K562 (cell line): ENCODE measurements at regions not wholly inside any gene's neighbourhood (a gene's known extent, or its start where the extent isn't known, plus 50 kb on each side); places are given as distances from the start of the nearest gene placed in this dataset.

Source experiments
- ATAC-seq: fragments of 200-7000 bp; cut with Tn5 transposase; 3 replicates; pipeline ENCODE4 v1.9.1; 2020; ENCODE audit warnings: moderate library complexity
- BruUV-seq: library from RNA; stranded (reverse); fragments of 400-500 nt; replicated peaks from 2 replicates; lab custom pipeline; 2021; lab: Mats Ljungman, UMichigan
- CTCF ChIA-PET: fragments of 300-600 bp; formaldehyde crosslinking; extraction: SDS; loops from one replicate; lab custom pipeline; 2021; ENCODE audit warnings: low intra/inter-chr PET ratio; lab: Yijun Ruan, JAX
- POLR2A ChIA-PET: fragments of 300-600, 350-650 bp; sonication (Branson Sonifier 250); formaldehyde crosslinking; extraction: SDS; loops from one replicate; lab custom pipeline; 2021; ENCODE audit warnings: antibody characterized with exemption, inconsistent platforms; lab: Yijun Ruan, JAX
- DNase-seq, 4 experiments: peaks; one replicate each; pipeline versions ENCODE4 v3.0.0 to v3.0.0-alpha.2; 2011 to 2018; ENCODE audit warnings: low spot score in 3 of 4, mixed read lengths in 3 of 4; ENCODE audit errors: extremely low read depth in 1 of 4
- FAIRE-seq: peaks from 2 replicates; lab custom pipeline; 2011; peaks lifted over from hg19 to GRCh38; lab: Jason Lieb, UNC
- H2AFZ ChIP-seq: 2 replicates; pipeline ENCODE4 v1.6.0; 2011; ENCODE audit warnings: low read depth, low read length, control low read depth, inconsistent platforms
- H3K27ac ChIP-seq: fragments of 200-600 bp; 3 replicates; pipeline ENCODE4 v1.8.0; 2011; ENCODE audit warnings: low read depth, mild to moderate bottlenecking, control low read depth, inconsistent platforms, low read length, moderate library complexity, mixed read lengths; ENCODE audit errors: extremely low read depth
- H3K27me3 ChIP-seq, 2 experiments: fragments of 300-600 bp in 1 of 2; 2 replicates in 1 of 2; 3 replicates in 1 of 2; pipeline versions ENCODE4 v1.6.0 to v1.8.0; 2011; ENCODE audit warnings: inconsistent platforms in 2 of 2, low read length in 2 of 2, mild to moderate bottlenecking in 1 of 2, mixed read lengths in 1 of 2, moderate library complexity in 1 of 2; ENCODE audit not compliant: control insufficient read depth in 2 of 2, insufficient read depth in 2 of 2
- H3K36me3 ChIP-seq: fragments of 300-600 bp; 3 replicates; pipeline ENCODE4 v1.8.0; 2011; ENCODE audit warnings: mild to moderate bottlenecking, low read length, inconsistent platforms; ENCODE audit not compliant: control insufficient read depth, insufficient read depth
- H3K4me1 ChIP-seq, 2 experiments: fragments of 200-600 bp in 1 of 2; replicated peaks in 1 of 2; 2 replicates in 1 of 2; 3 replicates in 1 of 2; pipeline versions ENCODE4 v1.5.1 to v1.8.0; 2011; ENCODE audit warnings: inconsistent platforms in 2 of 2, low read length in 2 of 2, mild to moderate bottlenecking in 1 of 2, mixed read lengths in 1 of 2, moderate library complexity in 1 of 2; ENCODE audit not compliant: control insufficient read depth in 2 of 2, insufficient read depth in 2 of 2
- H3K4me2 ChIP-seq: 2 replicates; pipeline ENCODE4 v1.6.1; 2011; ENCODE audit warnings: low read length, control low read depth, inconsistent platforms, mixed read lengths; ENCODE audit not compliant: insufficient read depth
- H3K4me3 ChIP-seq: fragments of 200-600 bp; sonication (generic), shearing (Covaris generic); 2 replicates; pipeline ENCODE4 v1.5.1; 2016; ENCODE audit warnings: control low read depth, inconsistent platforms
- H3K79me2 ChIP-seq: fragments of 200-600 bp; 3 replicates; pipeline ENCODE4 v1.8.0; 2011; ENCODE audit warnings: low read length, inconsistent platforms; ENCODE audit not compliant: control insufficient read depth, insufficient read depth
- H3K9ac ChIP-seq, 2 experiments: 2 replicates each; pipeline versions ENCODE4 v1.6.0 to v1.6.1; 2011; ENCODE audit warnings: low read depth in 2 of 2, low read length in 2 of 2, control low read depth in 1 of 2, inconsistent platforms in 1 of 2, mild to moderate bottlenecking in 1 of 2, mixed read lengths in 1 of 2; ENCODE audit not compliant: insufficient read depth in 1 of 2
- H3K9me1 ChIP-seq: one replicate; pipeline ENCODE4 v1.6.0; 2011; ENCODE audit warnings: inconsistent platforms, mild to moderate bottlenecking, low read length, moderate library complexity; ENCODE audit not compliant: control insufficient read depth, insufficient read depth
- H3K9me3 ChIP-seq: replicated peaks from 2 replicates; pipeline ENCODE4 v1.5.1; 2011; ENCODE audit warnings: low read depth, low read length, inconsistent platforms; ENCODE audit not compliant: control insufficient read depth, insufficient read depth
- H4K20me1 ChIP-seq: replicated peaks from 2 replicates; pipeline ENCODE4 v1.6.1; 2011; ENCODE audit warnings: low read length, inconsistent platforms, mixed read lengths; ENCODE audit not compliant: control insufficient read depth, insufficient read depth
- CHD2 ChIP-seq: IDR thresholded peaks from 2 replicates; pipeline ENCODE4 v1.6.1; 2011; ENCODE audit warnings: low read depth, low read length
- GATAD2A ChIP-seq: fragments of 450-650 bp; IDR thresholded peaks from 2 replicates; pipeline ENCODE4 v1.6.1; 2017
- HDAC3 ChIP-seq: fragments of 450-650 bp; IDR thresholded peaks from 2 replicates; pipeline ENCODE4 v1.6.1; 2018; ENCODE audit warnings: borderline replicate concordance, mild to moderate bottlenecking, moderate library complexity; ENCODE audit not compliant: partially characterized antibody
- HMGN3 ChIP-seq: IDR thresholded peaks from 2 replicates; pipeline ENCODE4 v1.6.1; 2011; ENCODE audit warnings: borderline replicate concordance, low read depth, mild to moderate bottlenecking, mixed read lengths, low read length; ENCODE audit not compliant: insufficient read length; ENCODE audit errors: extremely low read depth
- HOXB6 ChIP-seq: fragments of 250-450 bp; sonication (Bioruptor Pico); IDR thresholded peaks from 2 replicates; pipeline ENCODE4 v1.5.1; 2022; ENCODE audit warnings: mild to moderate bottlenecking, borderline replicate concordance
- POLR2A ChIP-seq: fragments of 450-650 bp; conservative IDR thresholded peaks from 2 replicates; pipeline ENCODE4 v1.6.1; 2016
- TBL1XR1 ChIP-seq, 2 experiments: IDR thresholded peaks; 2 replicates each; pipeline ENCODE4 v1.6.1; 2012; ENCODE audit warnings: improper control_type of control experiment in 2 of 2, low read length in 2 of 2, mild to moderate bottlenecking in 1 of 2
- TSC22D4 ChIP-seq: fragments of 450-650 bp; IDR thresholded peaks from 2 replicates; pipeline ENCODE4 v1.6.1; 2016; ENCODE audit warnings: missing genetic modification characterization, missing biosample characterization, control low read depth
- ZNF668 ChIP-seq: fragments of 250-450 bp; sonication (Bioruptor Pico); IDR thresholded peaks from 2 replicates; pipeline ENCODE4 v1.8.0; 2022; ENCODE audit warnings: mild to moderate bottlenecking, inconsistent platforms
- ZNF785 ChIP-seq: fragments of 250-450 bp; sonication (Bioruptor Pico); IDR thresholded peaks from 2 replicates; pipeline ENCODE4 v1.4.0; 2020; ENCODE audit warnings: mild to moderate bottlenecking
- WGBS: fragments of 100-300 bp; shearing (Covaris generic); methylation state at CpG from one replicate; pipeline ENCODE4 v1.1.6; 2016; ENCODE audit warnings: low coverage, mixed read lengths; ENCODE audit not compliant: insufficient coverage; ENCODE audit errors: missing lambda C conversion rate; 5-methylcytosine and 5-hydroxymethylcytosine counted together
- in situ Hi-C: fragments of 300-500 bp; cut with MboI; formaldehyde crosslinking; loops from 4 replicates; pipeline ENCODE4 v1.15.0; 2018; ENCODE audit warnings: inconsistent platforms, mixed read lengths
- intact Hi-C: fragments of 100-400 bp; cut with micrococcal nuclease; formaldehyde crosslinking; loops from 2 replicates; pipeline ENCODE4 v1.14.2; 2022
- TF ChIP-seq, protein P1 (sequence below): sonication (generic); formaldehyde crosslinking; IDR thresholded peaks from 2 replicates; pipeline ENCODE4 v1.8.1; 2022; ENCODE audit warnings: missing genetic modification reagents
- TF ChIP-seq, protein P2 (sequence below), 2 experiments: IDR thresholded peaks; 2 replicates each; pipeline ENCODE4 v1.6.1; 2012; ENCODE audit warnings: improper control_type of control experiment in 2 of 2, low read depth in 2 of 2, low read length in 2 of 2, borderline replicate concordance in 1 of 2

DNA sequence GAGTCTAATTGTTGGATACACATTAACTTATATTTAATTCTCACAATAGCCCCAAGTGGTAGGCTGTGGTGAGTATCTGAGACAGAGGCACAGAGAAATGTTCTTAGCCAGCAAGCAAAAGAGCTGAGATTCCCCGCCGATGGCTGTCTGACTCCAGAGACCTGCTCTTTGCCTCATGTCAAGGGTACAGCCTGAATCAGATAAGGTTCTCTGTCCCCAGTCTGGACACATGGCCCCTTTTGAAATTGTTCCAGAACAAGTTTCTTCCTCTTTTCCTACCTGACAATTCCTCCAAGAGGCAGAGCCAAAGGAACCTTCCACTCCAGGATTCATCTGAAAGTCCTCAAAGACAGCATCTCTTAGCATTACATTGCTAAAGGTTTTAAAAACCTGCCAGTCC is 512.9 kb upstream of the TNP1 start:
- no TSS peak for BruUV-seq
- CTCF ChIA-PET, result no interaction called here
- no peak overlapping the region for H3K9ac ChIP-seq
- H2AFZ ChIP-seq, result no peak overlapping the region
- H3K4me2 ChIP-seq, result no peak overlapping the region
- H3K9me1 ChIP-seq, result no peaks in the 10 kb centered on the region
- no peak overlapping the region for H3K27ac ChIP-seq
- H3K4me3 ChIP-seq, result no peak overlapping the region
- H3K79me2 ChIP-seq, result no peaks in the 10 kb centered on the region
- no peaks in the 10 kb centered on the region for H4K20me1 ChIP-seq
- H3K36me3 ChIP-seq, result no peaks in the 10 kb centered on the region
- peaks cover 0 to 10% of the 10 kb centered on the region in 2 experiments; a peak in 4 of 5 replicates for H3K27me3 ChIP-seq
- POLR2A ChIA-PET, result no interaction called here
- intact Hi-C loops, result no loop called here
- TF ChIP-seq CHD2 (no peak), HDAC3 (no peak), TSC22D4 (tag) (no peak), TBL1XR1 (IDR thresholded peaks at IDR 0.05; ENCODE audit: low read length in 2 of 2) (no peak), GATAD2A (no peak), ZNF785 (no peak), HMGN3 (no peak), POLR2A (no peak), HOXB6 (no peak), ZNF668 (CRISPR knock-in tag) (no peak)
- TF ChIP-seq, protein P1, sequence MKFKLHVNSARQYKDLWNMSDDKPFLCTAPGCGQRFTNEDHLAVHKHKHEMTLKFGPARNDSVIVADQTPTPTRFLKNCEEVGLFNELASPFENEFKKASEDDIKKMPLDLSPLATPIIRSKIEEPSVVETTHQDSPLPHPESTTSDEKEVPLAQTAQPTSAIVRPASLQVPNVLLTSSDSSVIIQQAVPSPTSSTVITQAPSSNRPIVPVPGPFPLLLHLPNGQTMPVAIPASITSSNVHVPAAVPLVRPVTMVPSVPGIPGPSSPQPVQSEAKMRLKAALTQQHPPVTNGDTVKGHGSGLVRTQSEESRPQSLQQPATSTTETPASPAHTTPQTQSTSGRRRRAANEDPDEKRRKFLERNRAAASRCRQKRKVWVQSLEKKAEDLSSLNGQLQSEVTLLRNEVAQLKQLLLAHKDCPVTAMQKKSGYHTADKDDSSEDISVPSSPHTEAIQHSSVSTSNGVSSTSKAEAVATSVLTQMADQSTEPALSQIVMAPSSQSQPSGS (CRISPR knock-in tag), result no peak
- TF ChIP-seq, protein P2, sequence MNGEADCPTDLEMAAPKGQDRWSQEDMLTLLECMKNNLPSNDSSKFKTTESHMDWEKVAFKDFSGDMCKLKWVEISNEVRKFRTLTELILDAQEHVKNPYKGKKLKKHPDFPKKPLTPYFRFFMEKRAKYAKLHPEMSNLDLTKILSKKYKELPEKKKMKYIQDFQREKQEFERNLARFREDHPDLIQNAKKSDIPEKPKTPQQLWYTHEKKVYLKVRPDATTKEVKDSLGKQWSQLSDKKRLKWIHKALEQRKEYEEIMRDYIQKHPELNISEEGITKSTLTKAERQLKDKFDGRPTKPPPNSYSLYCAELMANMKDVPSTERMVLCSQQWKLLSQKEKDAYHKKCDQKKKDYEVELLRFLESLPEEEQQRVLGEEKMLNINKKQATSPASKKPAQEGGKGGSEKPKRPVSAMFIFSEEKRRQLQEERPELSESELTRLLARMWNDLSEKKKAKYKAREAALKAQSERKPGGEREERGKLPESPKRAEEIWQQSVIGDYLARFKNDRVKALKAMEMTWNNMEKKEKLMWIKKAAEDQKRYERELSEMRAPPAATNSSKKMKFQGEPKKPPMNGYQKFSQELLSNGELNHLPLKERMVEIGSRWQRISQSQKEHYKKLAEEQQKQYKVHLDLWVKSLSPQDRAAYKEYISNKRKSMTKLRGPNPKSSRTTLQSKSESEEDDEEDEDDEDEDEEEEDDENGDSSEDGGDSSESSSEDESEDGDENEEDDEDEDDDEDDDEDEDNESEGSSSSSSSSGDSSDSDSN (IDR thresholded peaks at IDR 0.05; ENCODE audit: borderline replicate concordance in 1 of 2, low read depth in 2 of 2, low read length in 2 of 2), result no peak
- TF ChIP-seq, all 486 proteins: peak for 0
- no peaks in the 10 kb centered on the region for H3K9me3 ChIP-seq
- in situ Hi-C loops, result no loop called here
- no peaks in the 10 kb centered on the region for H3K4me1 ChIP-seq
- FAIRE-seq (no peak), DNase-seq (no peak), ATAC-seq (no peak)
- WGBS, result 12% methylated on average over 2 of the region's 2 CpGs
